NCI-H2081 (cell line): ENCODE measurements at regions not wholly inside any gene's neighbourhood (a gene's known extent, or its start where the extent isn't known, plus 50 kb on each side); places are given as distances from the start of the nearest gene placed in this dataset.

Experiments
- DNase-seq, 2 experiments: peaks; one replicate each; lab custom pipeline; 2025; lab: John Stamatoyannopoulos, UW

DNA sequence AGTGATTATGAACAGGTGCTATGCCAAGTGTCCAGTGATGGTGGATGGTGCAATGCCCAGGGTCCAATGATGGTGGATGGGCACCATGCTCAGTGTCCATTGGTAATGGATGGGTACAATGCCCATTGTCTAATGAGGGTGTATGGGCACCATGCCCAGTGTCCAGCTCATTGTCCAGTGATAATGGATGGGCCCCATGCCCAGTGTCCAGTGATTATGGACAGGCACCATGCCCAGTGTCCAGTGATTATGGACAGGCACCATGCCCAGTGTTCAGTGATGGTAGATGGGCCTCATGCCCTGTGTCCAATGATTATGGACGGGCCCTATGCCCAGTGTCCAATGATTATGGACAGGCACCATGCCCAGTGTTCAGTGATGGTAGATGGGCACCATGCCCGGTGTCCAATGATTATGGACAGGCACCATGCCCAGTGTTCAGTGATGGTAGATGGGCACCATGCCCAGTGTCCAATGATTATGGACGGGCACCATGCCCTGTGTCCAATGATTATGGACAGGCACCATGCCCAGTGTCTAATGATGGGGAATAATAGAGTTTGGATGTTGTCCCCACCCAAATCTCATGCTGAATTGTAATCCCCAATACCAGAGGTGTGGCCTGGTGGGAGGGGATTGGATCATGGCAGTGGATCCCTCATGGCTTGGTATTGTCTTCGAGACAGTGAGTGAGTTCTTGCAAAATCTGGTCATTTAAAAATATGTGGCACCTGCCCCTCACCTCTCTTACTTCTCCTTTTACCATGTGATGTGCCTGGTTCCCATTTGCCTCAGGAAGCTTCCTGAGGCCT is 87.8 kb downstream of the ANKRD10 start:
- peak in 1 of 2 experiments; percentile 43 for DNase-seq
